Right lobe of liver (tissue), 4 donors: ENCODE measurements at regions not wholly inside any gene's neighbourhood (a gene's known extent, or its start where the extent isn't known, plus 50 kb on each side); places are given as distances from the start of the nearest gene placed in this dataset.
"Not testable (repeated sequence)": the region's sequence is repeated elsewhere in the genome, so short reads cannot be mapped to it uniquely, and the experiment has no call there.

Experiments
- POLR2A ChIP-seq: fragments of 450-650 bp; IDR thresholded peaks from one replicate; pipeline ENCODE4 v1.6.1; 2017; ENCODE audit warnings: antibody characterized with exemption, mild to moderate bottlenecking
- TF ChIP-seq, protein P1 (sequence below), 4 donors: fragments of 200-600 bp in 3 of 4; fragments of 450-650 bp in 1 of 4; IDR thresholded peaks; one replicate each; pipeline versions ENCODE4 v1.5.1 to v1.8.0; 2016 to 2022; ENCODE audit warnings: antibody characterized with exemption in 4 of 4, mild to moderate bottlenecking in 2 of 4
- donor health status: DM: no; HTN: no; CAD: no.
- donor health status: DM: no; HTN: no; CAD: no.
- donor health status: DM: no; HTN: yes; CAD: no.

DNA sequence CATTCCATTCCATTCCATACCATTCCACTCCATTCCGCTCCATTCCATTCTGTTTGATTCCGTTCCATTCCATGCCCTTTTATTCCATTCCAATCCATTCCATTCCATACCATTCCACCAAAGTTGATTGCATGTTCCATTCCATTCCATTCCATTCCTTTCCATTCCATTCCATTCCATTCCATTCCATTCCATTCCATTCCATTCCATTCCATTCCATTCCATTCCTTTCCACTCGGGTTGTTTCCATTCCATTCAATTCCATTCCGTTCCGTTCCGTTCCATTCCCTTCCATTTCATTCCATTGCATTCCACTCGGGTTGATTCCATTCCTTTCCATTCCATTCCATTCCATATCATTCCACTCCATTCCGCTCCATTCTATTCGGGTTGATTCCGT, 152.7 kb downstream of the CWH43 start:
- TF ChIP-seq, protein P1, sequence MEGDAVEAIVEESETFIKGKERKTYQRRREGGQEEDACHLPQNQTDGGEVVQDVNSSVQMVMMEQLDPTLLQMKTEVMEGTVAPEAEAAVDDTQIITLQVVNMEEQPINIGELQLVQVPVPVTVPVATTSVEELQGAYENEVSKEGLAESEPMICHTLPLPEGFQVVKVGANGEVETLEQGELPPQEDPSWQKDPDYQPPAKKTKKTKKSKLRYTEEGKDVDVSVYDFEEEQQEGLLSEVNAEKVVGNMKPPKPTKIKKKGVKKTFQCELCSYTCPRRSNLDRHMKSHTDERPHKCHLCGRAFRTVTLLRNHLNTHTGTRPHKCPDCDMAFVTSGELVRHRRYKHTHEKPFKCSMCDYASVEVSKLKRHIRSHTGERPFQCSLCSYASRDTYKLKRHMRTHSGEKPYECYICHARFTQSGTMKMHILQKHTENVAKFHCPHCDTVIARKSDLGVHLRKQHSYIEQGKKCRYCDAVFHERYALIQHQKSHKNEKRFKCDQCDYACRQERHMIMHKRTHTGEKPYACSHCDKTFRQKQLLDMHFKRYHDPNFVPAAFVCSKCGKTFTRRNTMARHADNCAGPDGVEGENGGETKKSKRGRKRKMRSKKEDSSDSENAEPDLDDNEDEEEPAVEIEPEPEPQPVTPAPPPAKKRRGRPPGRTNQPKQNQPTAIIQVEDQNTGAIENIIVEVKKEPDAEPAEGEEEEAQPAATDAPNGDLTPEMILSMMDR (IDR thresholded peaks at IDR 0.05): not testable (repeated sequence)
- not testable (repeated sequence) for TF ChIP-seq POLR2A
